DOHH2 (cell line): ENCODE measurements at regions not wholly inside any gene's neighbourhood (a gene's known extent, or its start where the extent isn't known, plus 50 kb on each side); places are given as distances from the start of the nearest gene placed in this dataset.

Experiments used
- CTCF ChIP-seq: fragments of 200-600 bp; sonication (generic); IDR thresholded peaks from one replicate; pipeline ENCODE4 v1.5.1; 2014; ENCODE audit warnings: antibody characterized with exemption, mild to moderate bottlenecking, low read depth, low read length; ENCODE audit not compliant: poor library complexity, severe bottlenecking
- EZH2phosphoT487 ChIP-seq: fragments of 200-600 bp; sonication (generic); IDR thresholded peaks from 2 replicates; pipeline ENCODE4 v1.6.1; 2017; ENCODE audit warnings: borderline replicate concordance, mild to moderate bottlenecking, antibody characterized with exemption, low read length, moderate library complexity, mixed read lengths

- TF ChIP-seq CTCF (no peak), EZH2phosphoT487 (no peak)
These were observed 151.5 kb downstream of the GLUL start for GRCh38 chr1:182240085-182240484.
